Upper lobe of right lung (tissue), 1 donor: ENCODE measurements at regions not wholly inside any gene's neighbourhood (a gene's known extent, or its start where the extent isn't known, plus 50 kb on each side); places are given as distances from the start of the nearest gene placed in this dataset.
"Not testable (repeated sequence)": the region's sequence is repeated elsewhere in the genome, so short reads cannot be mapped to it uniquely, and the experiment has no call there.

ENCODE experiments used
- ATAC-seq: fragments of 200-7000 bp; cut with Tn5 transposase; one replicate; pipeline ENCODE4 v1.9.1; 2020; ENCODE audit warnings: mild to moderate bottlenecking, moderate library complexity
- DNase-seq: peaks from one replicate; pipeline ENCODE4 v3.0.0-alpha.2; 2020
- H3K27ac ChIP-seq: fragments of 200-600 bp; one replicate; pipeline ENCODE4 v1.8.0; 2022
- H3K27me3 ChIP-seq: fragments of 200-600 bp; one replicate; pipeline ENCODE4 v1.8.0; 2022; ENCODE audit warnings: mild to moderate bottlenecking
- H3K36me3 ChIP-seq: fragments of 200-600 bp; one replicate; pipeline ENCODE4 v1.8.0; 2022
- H3K4me1 ChIP-seq: fragments of 200-600 bp; one replicate; pipeline ENCODE4 v1.8.0; 2022
- H3K4me3 ChIP-seq: fragments of 200-600 bp; one replicate; pipeline ENCODE4 v1.8.0; 2022; ENCODE audit warnings: mild to moderate bottlenecking
- H3K9me3 ChIP-seq: fragments of 200-600 bp; one replicate; pipeline ENCODE4 v1.8.0; 2022
- intact Hi-C: fragments of 100-400 bp; cut with DNase I; formaldehyde crosslinking; loops from one replicate; pipeline ENCODE4 v1.11.0; 2022
- TF ChIP-seq, protein P1 (sequence below): fragments of 200-600 bp; IDR thresholded peaks from one replicate; pipeline ENCODE4 v1.8.0; 2022; ENCODE audit warnings: antibody characterized with exemption
- donor health status: DM: no; HTN: yes; CAD: no; lungs with severe emphysema.

DNA sequence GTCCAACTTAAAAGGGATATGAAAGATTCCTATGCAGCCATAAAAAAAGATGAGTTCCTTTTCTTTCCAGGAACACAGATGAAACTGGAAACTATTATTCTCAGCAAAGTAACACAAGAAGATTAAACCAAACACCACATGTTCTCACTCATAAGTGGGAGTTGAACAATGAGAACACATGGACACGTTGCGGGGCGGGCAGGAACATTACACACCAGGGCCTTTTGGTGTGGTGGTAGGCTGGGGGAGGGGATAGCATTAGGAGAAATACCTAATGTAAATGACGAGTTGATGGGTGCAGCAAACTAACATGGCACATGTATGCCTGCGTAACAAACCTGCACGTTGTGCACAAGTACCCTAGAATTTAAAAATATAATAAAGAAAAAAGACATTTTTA lies 516.1 kb downstream of the LRRC70 start:
- Histone ChIP-seq H3K4me1 (no peaks in the 10 kb centered on the region), H3K9me3 (no peaks in the 10 kb centered on the region), H3K27ac (no peak overlapping the region), H3K27me3 (no peaks in the 10 kb centered on the region), H3K36me3 (no peaks in the 10 kb centered on the region), H3K4me3 (no peak overlapping the region)
- ATAC-seq (no peak), DNase-seq (no peak)
- intact Hi-C loops, result no loop called here
- TF ChIP-seq, protein P1, sequence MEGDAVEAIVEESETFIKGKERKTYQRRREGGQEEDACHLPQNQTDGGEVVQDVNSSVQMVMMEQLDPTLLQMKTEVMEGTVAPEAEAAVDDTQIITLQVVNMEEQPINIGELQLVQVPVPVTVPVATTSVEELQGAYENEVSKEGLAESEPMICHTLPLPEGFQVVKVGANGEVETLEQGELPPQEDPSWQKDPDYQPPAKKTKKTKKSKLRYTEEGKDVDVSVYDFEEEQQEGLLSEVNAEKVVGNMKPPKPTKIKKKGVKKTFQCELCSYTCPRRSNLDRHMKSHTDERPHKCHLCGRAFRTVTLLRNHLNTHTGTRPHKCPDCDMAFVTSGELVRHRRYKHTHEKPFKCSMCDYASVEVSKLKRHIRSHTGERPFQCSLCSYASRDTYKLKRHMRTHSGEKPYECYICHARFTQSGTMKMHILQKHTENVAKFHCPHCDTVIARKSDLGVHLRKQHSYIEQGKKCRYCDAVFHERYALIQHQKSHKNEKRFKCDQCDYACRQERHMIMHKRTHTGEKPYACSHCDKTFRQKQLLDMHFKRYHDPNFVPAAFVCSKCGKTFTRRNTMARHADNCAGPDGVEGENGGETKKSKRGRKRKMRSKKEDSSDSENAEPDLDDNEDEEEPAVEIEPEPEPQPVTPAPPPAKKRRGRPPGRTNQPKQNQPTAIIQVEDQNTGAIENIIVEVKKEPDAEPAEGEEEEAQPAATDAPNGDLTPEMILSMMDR, result no peak

DNA sequence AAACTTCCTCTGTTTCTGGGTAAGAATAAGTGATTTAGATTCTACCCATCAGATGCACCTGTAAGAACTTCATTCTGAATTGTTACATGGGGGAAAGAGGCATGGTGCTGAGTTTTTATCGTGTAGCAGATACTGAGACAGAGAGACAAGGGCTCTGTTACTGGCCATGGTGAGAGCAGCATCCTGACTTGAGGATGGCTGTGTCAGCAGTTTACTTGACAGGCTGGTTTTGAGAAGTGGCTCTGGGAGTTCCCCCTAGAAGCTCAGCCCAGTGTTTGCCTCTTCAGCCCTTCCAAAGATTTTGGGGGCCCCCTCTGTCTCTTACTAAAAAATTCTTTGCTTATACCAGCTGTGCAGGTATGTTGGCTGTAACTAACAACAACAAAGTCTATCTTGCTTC lies 510.5 kb downstream of the LRRC70 start:
- intact Hi-C loops, result no loop called here
- Histone ChIP-seq H3K9me3 (no peaks in the 10 kb centered on the region), H3K27me3 (no peaks in the 10 kb centered on the region), H3K4me1 (no peaks in the 10 kb centered on the region), H3K4me3 (no peak overlapping the region), H3K36me3 (no peaks in the 10 kb centered on the region), H3K27ac (no peak overlapping the region)
- DNase-seq, result no peak
- no peak for ATAC-seq
- TF ChIP-seq, protein P1, result no peak

DNA sequence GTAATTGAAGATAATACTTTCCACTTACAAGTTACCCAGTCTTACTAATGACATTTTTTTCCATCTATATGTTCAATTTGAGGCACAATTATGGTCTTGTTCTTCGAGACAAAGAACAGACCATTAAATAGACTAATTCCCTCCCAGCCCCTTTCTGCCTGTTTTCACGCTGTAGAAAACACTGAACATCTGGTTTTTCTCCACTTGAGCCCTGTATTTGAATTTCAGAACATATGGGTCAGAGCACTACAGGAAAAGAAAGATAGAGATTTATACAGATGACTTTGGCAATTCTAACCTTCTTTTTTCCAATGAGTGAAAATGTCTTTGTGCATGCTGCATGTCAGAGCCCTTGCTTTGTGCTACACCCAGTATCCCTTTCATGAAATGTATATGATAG lies 506.9 kb downstream of the LRRC70 start:
- Histone ChIP-seq H3K9me3 (no peaks in the 10 kb centered on the region), H3K36me3 (no peaks in the 10 kb centered on the region), H3K4me1 (no peaks in the 10 kb centered on the region), H3K27ac (no peak overlapping the region), H3K27me3 (no peaks in the 10 kb centered on the region), H3K4me3 (no peak overlapping the region)
- ATAC-seq, result no peak
- intact Hi-C loops, result no loop called here
- DNase-seq, result no peak
- TF ChIP-seq, protein P1, result no peak

DNA sequence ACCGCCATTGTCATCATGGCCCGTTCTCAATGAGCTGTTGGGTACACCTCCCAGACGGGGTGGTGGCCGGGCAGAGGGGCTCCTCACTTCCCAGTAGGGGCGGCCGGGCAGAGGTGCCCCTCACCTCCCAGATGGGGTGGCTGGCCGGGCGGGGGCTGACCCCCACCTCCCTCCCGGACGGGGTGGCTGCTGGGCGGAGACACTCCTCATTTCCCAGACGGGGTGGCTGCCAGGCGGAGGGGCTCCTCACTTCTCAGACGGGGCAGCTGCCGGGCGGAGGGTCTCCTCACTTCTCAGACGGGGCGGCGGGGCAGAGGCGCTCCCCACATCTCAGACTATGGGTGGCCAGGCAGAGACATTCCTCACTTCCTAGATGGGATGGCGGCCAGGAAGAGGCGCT lies 505.1 kb downstream of the LRRC70 start:
- ATAC-seq, H3K27ac ChIP-seq, intact Hi-C loops: not testable (repeated sequence)

DNA sequence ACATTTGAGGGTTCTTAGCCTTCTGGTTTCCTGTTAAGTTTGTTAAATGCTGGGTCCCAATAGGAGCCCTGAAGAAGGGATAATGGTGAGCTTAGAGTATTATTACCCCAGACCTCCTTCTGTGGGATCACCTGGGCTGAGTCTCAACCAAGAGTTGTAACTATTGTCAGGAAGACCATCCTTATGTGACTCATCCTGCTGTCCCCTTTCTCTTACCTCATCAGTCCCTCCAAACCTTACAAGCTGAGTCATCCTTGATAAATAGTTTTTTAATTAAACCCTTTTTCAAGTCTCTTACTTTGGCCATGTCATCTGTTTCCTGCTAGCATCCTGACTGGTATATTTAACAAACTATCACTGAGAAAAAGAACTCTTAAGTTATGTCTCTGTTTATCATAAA lies 502.8 kb downstream of the LRRC70 start:
- no peak overlapping the region for H3K27ac ChIP-seq
- ATAC-seq, result no peak
- H3K4me1 ChIP-seq, result no peaks in the 10 kb centered on the region
- no peaks in the 10 kb centered on the region for H3K27me3 ChIP-seq
- no peaks in the 10 kb centered on the region for H3K36me3 ChIP-seq
- no peaks in the 10 kb centered on the region for H3K9me3 ChIP-seq
- TF ChIP-seq, protein P1, result no peak
- no peak overlapping the region for H3K4me3 ChIP-seq
- intact Hi-C loops, result no loop called here
- no peak for DNase-seq

More for the DNA sequence above, 505.1 kb downstream of the LRRC70 start:
- H3K4me3 ChIP-seq, DNase-seq, H3K9me3 ChIP-seq, H3K4me1 ChIP-seq, H3K27me3 ChIP-seq, H3K36me3 ChIP-seq: not testable (repeated sequence)

DNA sequence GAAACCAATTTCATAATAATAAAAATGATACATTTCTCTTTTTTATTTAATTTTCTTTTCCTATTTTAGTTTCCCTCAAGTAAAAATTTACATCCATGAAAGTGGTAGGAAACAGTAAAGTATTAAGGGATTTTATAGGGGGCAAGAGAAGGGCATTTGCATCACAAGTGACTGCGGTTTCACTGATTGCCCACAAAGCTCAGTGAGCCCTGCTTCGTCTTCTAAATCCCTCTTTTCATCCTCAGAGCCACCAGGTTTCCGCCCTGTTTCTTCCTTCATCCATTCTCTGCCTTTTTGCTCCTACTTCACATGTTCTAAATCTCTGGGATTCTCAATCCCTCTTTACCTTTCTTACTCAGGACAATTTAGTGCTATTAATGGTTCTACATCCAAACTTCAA lies 491.4 kb downstream of the LRRC70 start:
- Histone ChIP-seq H3K27ac (no peak overlapping the region), H3K36me3 (no peaks in the 10 kb centered on the region), H3K27me3 (no peaks in the 10 kb centered on the region), H3K9me3 (no peaks in the 10 kb centered on the region), H3K4me1 (no peaks in the 10 kb centered on the region), H3K4me3 (no peak overlapping the region)
- intact Hi-C loops, result no loop called here
- ATAC-seq, result no peak
- TF ChIP-seq, protein P1, result no peak
- no peak for DNase-seq
